SK-N-SH (cell line): ENCODE measurements at regions not wholly inside any gene's neighbourhood (a gene's known extent, or its start where the extent isn't known, plus 50 kb on each side); places are given as distances from the start of the nearest gene placed in this dataset.

Experiments
- CTCF ChIA-PET: fragments of 300-600, 350-600 bp; formaldehyde crosslinking; extraction: SDS; loops from one replicate; lab custom pipeline; 2021; lab: Yijun Ruan, JAX
- POLR2A ChIA-PET: fragments of 350-600 bp; sonication (Branson Sonifier 250); formaldehyde crosslinking; extraction: SDS; loops from one replicate; lab custom pipeline; 2020; ENCODE audit warnings: antibody characterized with exemption, inconsistent platforms; lab: Yijun Ruan, JAX
- DNase-seq: peaks from one replicate; pipeline ENCODE4 v3.0.0; 2012
- H2AFZ ChIP-seq: fragments of 200-600 bp; sonication (generic); 2 replicates; pipeline ENCODE4 v1.8.1; 2016; ENCODE audit warnings: antibody characterized with exemption, mild to moderate bottlenecking, low read depth
- H3F3A ChIP-seq: fragments of 200-600 bp; sonication (generic); replicated peaks from 2 replicates; pipeline ENCODE3; 2016; ENCODE audit warnings: antibody characterized with exemption, mild to moderate bottlenecking; ENCODE audit not compliant: insufficient read depth
- H3K27ac ChIP-seq, 2 experiments: fragments of 200-500 bp in 1 of 2; fragments of 200-600 bp in 1 of 2; sonication (Bioruptor generic) in 1 of 2; sonication (generic), shearing (Covaris generic) in 1 of 2; 2 replicates each; pipeline versions ENCODE4 v1.5.1 to v1.6.1; 2014 to 2016; ENCODE audit warnings: low read depth in 2 of 2, inconsistent platforms in 1 of 2, low read length in 1 of 2, mild to moderate bottlenecking in 1 of 2, mixed read lengths in 1 of 2
- H3K27me3 ChIP-seq: fragments of 200-600 bp; sonication (generic), shearing (Covaris generic); 2 replicates; pipeline ENCODE4 v1.6.1; 2016; ENCODE audit warnings: mixed run types; ENCODE audit not compliant: insufficient read depth
- H3K36me3 ChIP-seq, 2 experiments: fragments of 200-500 bp in 1 of 2; fragments of 200-600 bp in 1 of 2; sonication (Bioruptor generic) in 1 of 2; sonication (generic) in 1 of 2; replicated peaks in 1 of 2; 2 replicates each; pipeline versions ENCODE3 to v1.5.1; 2014 to 2016; ENCODE audit warnings: low read length in 1 of 2, mild to moderate bottlenecking in 1 of 2; ENCODE audit not compliant: insufficient read depth in 2 of 2, control insufficient read depth in 1 of 2
- H3K4me1 ChIP-seq, 2 experiments: fragments of 200-500 bp in 1 of 2; fragments of 200-600 bp in 1 of 2; sonication (Bioruptor generic) in 1 of 2; sonication (generic), shearing (Covaris generic) in 1 of 2; 2 replicates each; pipeline versions ENCODE4 v1.5.1 to v1.6.1; 2014 to 2016; ENCODE audit warnings: low read depth in 1 of 2, low read length in 1 of 2, mixed run types in 1 of 2; ENCODE audit not compliant: insufficient read depth in 2 of 2, control insufficient read depth in 1 of 2
- H3K4me2 ChIP-seq: fragments of 200-600 bp; sonication (generic), shearing (Covaris generic); 2 replicates; pipeline ENCODE4 v1.6.1; 2017; ENCODE audit warnings: mixed run types
- H3K4me3 ChIP-seq, 2 experiments: fragments of 200-500 bp in 1 of 2; fragments of 200-600 bp in 1 of 2; sonication (Bioruptor generic) in 1 of 2; sonication (generic), shearing (Covaris generic) in 1 of 2; 2 replicates each; pipeline versions ENCODE4 v1.5.1 to v1.8.1; 2014 to 2016; ENCODE audit warnings: low read depth in 2 of 2, inconsistent platforms in 1 of 2, low read length in 1 of 2, mild to moderate bottlenecking in 1 of 2, mixed read lengths in 1 of 2, moderate library complexity in 1 of 2
- H3K79me2 ChIP-seq: fragments of 200-600 bp; sonication (generic); 2 replicates; pipeline ENCODE4 v1.8.1; 2017; ENCODE audit warnings: mild to moderate bottlenecking; ENCODE audit not compliant: insufficient read depth
- H3K9ac ChIP-seq: fragments of 200-600 bp; sonication (generic); 2 replicates; pipeline ENCODE4 v1.6.1; 2017; ENCODE audit warnings: mixed run types
- H3K9me2 ChIP-seq: fragments of 200-600 bp; sonication (generic); 2 replicates; pipeline ENCODE4 v1.6.1; 2017; ENCODE audit warnings: mixed run types
- H3K9me3 ChIP-seq: fragments of 200-600 bp; sonication (generic); 2 replicates; pipeline ENCODE4 v1.6.1; 2017; ENCODE audit warnings: mixed run types, mild to moderate bottlenecking, moderate library complexity
- H4K20me1 ChIP-seq: fragments of 200-600 bp; sonication (generic); 2 replicates; pipeline ENCODE4 v1.6.1; 2017; ENCODE audit warnings: mild to moderate bottlenecking, mixed run types; ENCODE audit not compliant: insufficient read depth
- CHD2 ChIP-seq: fragments of 150-350 bp; IDR thresholded peaks from 2 replicates; pipeline ENCODE4 v1.6.1; 2018; ENCODE audit warnings: low read length; ENCODE audit not compliant: partially characterized antibody
- CTCF ChIP-seq: fragments of 200-600 bp; sonication (generic); IDR thresholded peaks from 2 replicates; pipeline ENCODE4 v1.6.1; 2017; ENCODE audit warnings: antibody characterized with exemption, mild to moderate bottlenecking, moderate library complexity
- EP300 ChIP-seq, 2 experiments: IDR thresholded peaks; 2 replicates each; pipeline versions ENCODE4 v1.4.0 to v1.6.1; 2012; ENCODE audit warnings: borderline replicate concordance in 1 of 2, low read depth in 1 of 2, low read length in 1 of 2
- EZH2phosphoT487 ChIP-seq: fragments of 200-600 bp; sonication (generic); IDR thresholded peaks from 2 replicates; pipeline ENCODE4 v1.6.1; 2017; ENCODE audit warnings: low read depth, mixed run types, mild to moderate bottlenecking, antibody characterized with exemption, moderate library complexity, borderline replicate concordance
- FOXJ3 ChIP-seq: sonication (generic); formaldehyde crosslinking; IDR thresholded peaks from 2 replicates; pipeline ENCODE4 v1.5.1; 2020; ENCODE audit warnings: mild to moderate bottlenecking, missing genetic modification reagents
- FOXM1 ChIP-seq: IDR thresholded peaks from 2 replicates; pipeline ENCODE4 v1.4.0; 2012; ENCODE audit warnings: low read depth, mild to moderate bottlenecking
- IRF3 ChIP-seq: fragments of 150-350 bp; IDR thresholded peaks from 2 replicates; pipeline ENCODE4 v1.6.1; 2016; ENCODE audit warnings: mild to moderate bottlenecking, low read depth, low read length
- MEF2A ChIP-seq: IDR thresholded peaks from 2 replicates; pipeline ENCODE4 v1.4.0; 2012; ENCODE audit warnings: low read depth, borderline replicate concordance
- NRF1 ChIP-seq: IDR thresholded peaks from 2 replicates; pipeline ENCODE4 v1.6.1; 2012; ENCODE audit warnings: low read depth, mild to moderate bottlenecking, low read length
- REST ChIP-seq: IDR thresholded peaks from 2 replicates; pipeline ENCODE4 v1.6.1; 2012; ENCODE audit warnings: mild to moderate bottlenecking, low read depth, low read length, moderate library complexity
- RFX5 ChIP-seq: IDR thresholded peaks from 2 replicates; pipeline ENCODE4 v1.6.1; 2012; ENCODE audit warnings: mild to moderate bottlenecking, improper control_type of control experiment, low read length
- RXRA ChIP-seq: IDR thresholded peaks from 2 replicates; pipeline ENCODE4 v1.4.0; 2012; ENCODE audit warnings: low read depth, mild to moderate bottlenecking, borderline replicate concordance
- SIN3A ChIP-seq: IDR thresholded peaks from 2 replicates; pipeline ENCODE4 v1.6.1; 2012; ENCODE audit warnings: low read depth, mild to moderate bottlenecking, low read length, moderate library complexity, borderline replicate concordance
- TAF1 ChIP-seq: IDR thresholded peaks from 2 replicates; pipeline ENCODE4 v1.6.1; 2012; ENCODE audit warnings: low read depth, mild to moderate bottlenecking, low read length, moderate library complexity, borderline replicate concordance
- TCF12 ChIP-seq: IDR thresholded peaks from 2 replicates; pipeline ENCODE4 v1.4.0; 2012
- TEAD4 ChIP-seq: IDR thresholded peaks from 2 replicates; pipeline ENCODE4 v1.4.0; 2012; ENCODE audit warnings: mild to moderate bottlenecking, borderline replicate concordance; ENCODE audit not compliant: insufficient read depth
- WGBS: methylation state at CpG from one replicate; pipeline ENCODE4 v1.1.6; 2017; ENCODE audit warnings: low lambda C conversion rate; 5-methylcytosine and 5-hydroxymethylcytosine counted together
- TF ChIP-seq, protein P1 (sequence below): IDR thresholded peaks from 2 replicates; pipeline ENCODE4 v1.4.0; 2012; ENCODE audit warnings: low read depth
- TF ChIP-seq, protein P2 (sequence below): IDR thresholded peaks from 2 replicates; pipeline ENCODE4; 2012
- TF ChIP-seq, protein P3 (sequence below): fragments of 150-350 bp; IDR thresholded peaks from 2 replicates; pipeline ENCODE4 v1.6.1; 2017; ENCODE audit warnings: antibody characterized with exemption, low read length, low read depth, borderline replicate concordance

DNA sequence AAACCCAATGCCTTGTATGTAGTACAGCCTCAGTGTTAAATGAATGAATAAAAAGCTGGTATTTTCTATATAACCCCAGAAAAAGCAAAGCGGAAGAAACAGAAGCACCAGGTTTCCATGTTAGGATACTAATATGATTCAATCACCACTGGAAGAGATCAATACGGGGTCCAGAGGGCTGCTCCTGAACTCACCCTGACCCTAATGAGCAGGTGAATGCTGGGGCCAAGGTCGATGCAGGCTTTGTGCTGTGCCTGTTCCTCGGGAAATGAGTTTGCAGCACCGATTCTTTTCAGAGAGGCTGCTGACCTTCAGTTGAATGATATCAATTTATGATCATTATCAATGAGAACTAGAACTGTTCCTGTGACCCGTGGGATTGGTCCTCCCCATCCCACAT, 228.5 kb downstream of the CDCA7 start:
- WGBS = 50% methylated on average over 6 of the region's 6 CpGs
- ChIA-PET POLR2A (no interaction called here), CTCF (interaction anchor here (0.6 kb wide), 1 partner anchor 12 kb away, joined by 3 read pairs; no protein-coding TSS in a partner anchor)
- no peak for TF ChIP-seq CHD2
- TF ChIP-seq TCF12 = no peak
- TF ChIP-seq SIN3A = no peak
- TF ChIP-seq, protein P1, sequence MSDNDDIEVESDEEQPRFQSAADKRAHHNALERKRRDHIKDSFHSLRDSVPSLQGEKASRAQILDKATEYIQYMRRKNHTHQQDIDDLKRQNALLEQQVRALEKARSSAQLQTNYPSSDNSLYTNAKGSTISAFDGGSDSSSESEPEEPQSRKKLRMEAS = no peak
- TF ChIP-seq RXRA = no peak
- no peak for TF ChIP-seq RFX5
- TF ChIP-seq FOXJ3 (CRISPR knock-in tag) = no peak
- TF ChIP-seq MEF2A = no peak
- no peak for TF ChIP-seq REST
- no peak for TF ChIP-seq EZH2phosphoT487
- H3K9me3 ChIP-seq = no peaks in the 10 kb centered on the region
- no peak overlapping the region for H3K9ac ChIP-seq
- H3K4me3 ChIP-seq = no peak overlapping the region
- H2AFZ ChIP-seq = no peak overlapping the region
- H3F3A ChIP-seq = no peaks in the 10 kb centered on the region
- no peak overlapping the region for H3K4me2 ChIP-seq
- no peak for DNase-seq
- H3K79me2 ChIP-seq = no peaks in the 10 kb centered on the region
- no peaks in the 10 kb centered on the region for H4K20me1 ChIP-seq
- no peaks in the 10 kb centered on the region for H3K9me2 ChIP-seq
- no peaks in the 10 kb centered on the region; a peak in 1 of 4 replicates for H3K4me1 ChIP-seq
- H3K27me3 ChIP-seq = no peaks in the 10 kb centered on the region
- H3K36me3 ChIP-seq = no peaks in the 10 kb centered on the region
- H3K27ac ChIP-seq = no peak overlapping the region

DNA sequence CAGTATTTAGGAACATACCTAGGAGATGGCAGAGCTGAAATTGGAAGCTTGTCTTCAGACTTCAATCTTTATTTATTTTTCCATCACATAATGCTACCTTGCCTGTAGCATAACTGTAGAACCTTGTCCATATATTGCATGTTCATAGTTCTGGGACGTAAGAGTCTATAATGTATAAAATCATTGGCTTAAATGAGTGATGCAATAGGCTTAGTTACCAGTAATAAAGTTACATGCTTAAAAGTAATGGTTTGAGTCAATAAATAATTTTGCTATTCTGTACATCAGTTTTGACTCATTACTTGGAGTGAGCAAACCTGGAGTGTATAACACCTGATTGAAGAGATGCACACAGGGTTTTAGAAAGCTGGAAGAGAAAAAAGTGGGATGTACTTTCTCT, 229.3 kb downstream of the CDCA7 start:
- H3F3A ChIP-seq = peaks cover 2% of the 10 kb centered on the region
- no peaks in the 10 kb centered on the region for H3K79me2 ChIP-seq
- H3K4me3 ChIP-seq = no peak overlapping the region
- H4K20me1 ChIP-seq = no peaks in the 10 kb centered on the region
- ChIA-PET POLR2A (no interaction called here), CTCF (interaction anchor here (1.2 kb wide), 1 partner anchor 15 kb away, joined by 3 read pairs; no protein-coding TSS in a partner anchor)
- no peaks in the 10 kb centered on the region for H3K9me2 ChIP-seq
- H3K9ac ChIP-seq = no peak overlapping the region
- H3K4me2 ChIP-seq = no peak overlapping the region
- H3K36me3 ChIP-seq = no peaks in the 10 kb centered on the region
- DNase-seq = no peak
- WGBS = 88% methylated on average over 1 of the region's 1 CpG
- H2AFZ ChIP-seq = no peak overlapping the region
- TF ChIP-seq NRF1 (no peak), FOXM1 (no peak), EP300 (IDR thresholded peaks at IDR 0.05; ENCODE audit: borderline replicate concordance in 1 of 2, low read depth in 1 of 2, low read length in 1 of 2) (no peak), TEAD4 (no peak), IRF3 (no peak), TAF1 (no peak), EZH2phosphoT487 (no peak), CTCF (no peak), TCF12 (no peak)
- TF ChIP-seq, protein P2, sequence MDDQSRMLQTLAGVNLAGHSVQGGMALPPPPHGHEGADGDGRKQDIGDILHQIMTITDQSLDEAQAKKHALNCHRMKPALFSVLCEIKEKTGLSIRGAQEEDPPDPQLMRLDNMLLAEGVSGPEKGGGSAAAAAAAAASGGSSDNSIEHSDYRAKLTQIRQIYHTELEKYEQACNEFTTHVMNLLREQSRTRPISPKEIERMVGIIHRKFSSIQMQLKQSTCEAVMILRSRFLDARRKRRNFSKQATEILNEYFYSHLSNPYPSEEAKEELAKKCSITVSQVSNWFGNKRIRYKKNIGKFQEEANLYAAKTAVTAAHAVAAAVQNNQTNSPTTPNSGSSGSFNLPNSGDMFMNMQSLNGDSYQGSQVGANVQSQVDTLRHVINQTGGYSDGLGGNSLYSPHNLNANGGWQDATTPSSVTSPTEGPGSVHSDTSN = no peak
- TF ChIP-seq, protein P1 = no peak
- TF ChIP-seq, protein P3, sequence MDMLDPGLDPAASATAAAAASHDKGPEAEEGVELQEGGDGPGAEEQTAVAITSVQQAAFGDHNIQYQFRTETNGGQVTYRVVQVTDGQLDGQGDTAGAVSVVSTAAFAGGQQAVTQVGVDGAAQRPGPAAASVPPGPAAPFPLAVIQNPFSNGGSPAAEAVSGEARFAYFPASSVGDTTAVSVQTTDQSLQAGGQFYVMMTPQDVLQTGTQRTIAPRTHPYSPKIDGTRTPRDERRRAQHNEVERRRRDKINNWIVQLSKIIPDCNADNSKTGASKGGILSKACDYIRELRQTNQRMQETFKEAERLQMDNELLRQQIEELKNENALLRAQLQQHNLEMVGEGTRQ = no peak
- H3K27ac ChIP-seq = no peak overlapping the region
- no peaks in the 10 kb centered on the region for H3K9me3 ChIP-seq
- H3K27me3 ChIP-seq = no peaks in the 10 kb centered on the region
- H3K4me1 ChIP-seq = peaks cover 0 to 7% of the 10 kb centered on the region in 2 experiments; a peak in 2 of 4 replicates
